HepG2 (cell line): ENCODE measurements at regions not wholly inside any gene's neighbourhood (a gene's known extent, or its start where the extent isn't known, plus 50 kb on each side); places are given as distances from the start of the nearest gene placed in this dataset.

Experiments
- SMC3 ChIP-seq: IDR thresholded peaks from 2 replicates; pipeline ENCODE4 v1.6.1; 2011; ENCODE audit warnings: low read length, improper control_type of control experiment
- TF ChIP-seq, protein P1 (sequence below): sonication (generic); formaldehyde crosslinking; IDR thresholded peaks from 2 replicates; pipeline ENCODE4 v1.4.0; 2020; ENCODE audit warnings: mild to moderate bottlenecking, missing genetic modification reagents
- TF ChIP-seq, protein P2 (sequence below), 2 experiments: fragments of 450-650 bp in 1 of 2; sonication (generic) in 1 of 2; formaldehyde crosslinking in 1 of 2; IDR thresholded peaks; 2 replicates each; pipeline versions ENCODE4 v1.6.1 to v1.8.0; 2016 to 2022; ENCODE audit warnings: antibody characterized with exemption in 1 of 2, mild to moderate bottlenecking in 1 of 2, missing genetic modification reagents in 1 of 2

DNA sequence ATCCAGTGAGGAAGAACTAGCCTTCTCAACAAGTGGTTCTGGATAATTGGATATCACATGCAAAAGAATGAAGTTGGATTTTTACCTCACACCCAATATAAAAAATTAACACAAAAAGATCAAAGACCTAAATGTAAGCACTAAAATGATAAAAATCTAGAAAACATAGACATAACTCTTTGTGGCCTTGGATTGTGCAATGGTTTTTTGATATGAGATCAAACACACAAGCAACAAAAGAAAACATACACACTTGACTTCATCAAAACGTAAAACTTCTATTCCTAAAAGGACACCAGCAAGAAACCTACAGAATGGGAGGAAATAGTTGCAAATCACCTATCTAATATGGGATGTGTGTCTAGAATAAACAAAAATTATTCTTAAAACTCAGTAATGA, 54.1 kb upstream of the NFE2L2 start:
- TF ChIP-seq, protein P1, sequence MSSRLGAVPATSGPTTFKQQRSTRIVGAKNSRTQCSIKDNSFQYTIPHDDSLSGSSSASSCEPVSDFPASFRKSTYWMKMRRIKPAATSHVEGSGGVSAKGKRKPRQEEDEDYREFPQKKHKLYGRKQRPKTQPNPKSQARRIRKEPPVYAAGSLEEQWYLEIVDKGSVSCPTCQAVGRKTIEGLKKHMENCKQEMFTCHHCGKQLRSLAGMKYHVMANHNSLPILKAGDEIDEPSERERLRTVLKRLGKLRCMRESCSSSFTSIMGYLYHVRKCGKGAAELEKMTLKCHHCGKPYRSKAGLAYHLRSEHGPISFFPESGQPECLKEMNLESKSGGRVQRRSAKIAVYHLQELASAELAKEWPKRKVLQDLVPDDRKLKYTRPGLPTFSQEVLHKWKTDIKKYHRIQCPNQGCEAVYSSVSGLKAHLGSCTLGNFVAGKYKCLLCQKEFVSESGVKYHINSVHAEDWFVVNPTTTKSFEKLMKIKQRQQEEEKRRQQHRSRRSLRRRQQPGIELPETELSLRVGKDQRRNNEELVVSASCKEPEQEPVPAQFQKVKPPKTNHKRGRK (CRISPR knock-in tag): no peak
- TF ChIP-seq, protein P2, sequence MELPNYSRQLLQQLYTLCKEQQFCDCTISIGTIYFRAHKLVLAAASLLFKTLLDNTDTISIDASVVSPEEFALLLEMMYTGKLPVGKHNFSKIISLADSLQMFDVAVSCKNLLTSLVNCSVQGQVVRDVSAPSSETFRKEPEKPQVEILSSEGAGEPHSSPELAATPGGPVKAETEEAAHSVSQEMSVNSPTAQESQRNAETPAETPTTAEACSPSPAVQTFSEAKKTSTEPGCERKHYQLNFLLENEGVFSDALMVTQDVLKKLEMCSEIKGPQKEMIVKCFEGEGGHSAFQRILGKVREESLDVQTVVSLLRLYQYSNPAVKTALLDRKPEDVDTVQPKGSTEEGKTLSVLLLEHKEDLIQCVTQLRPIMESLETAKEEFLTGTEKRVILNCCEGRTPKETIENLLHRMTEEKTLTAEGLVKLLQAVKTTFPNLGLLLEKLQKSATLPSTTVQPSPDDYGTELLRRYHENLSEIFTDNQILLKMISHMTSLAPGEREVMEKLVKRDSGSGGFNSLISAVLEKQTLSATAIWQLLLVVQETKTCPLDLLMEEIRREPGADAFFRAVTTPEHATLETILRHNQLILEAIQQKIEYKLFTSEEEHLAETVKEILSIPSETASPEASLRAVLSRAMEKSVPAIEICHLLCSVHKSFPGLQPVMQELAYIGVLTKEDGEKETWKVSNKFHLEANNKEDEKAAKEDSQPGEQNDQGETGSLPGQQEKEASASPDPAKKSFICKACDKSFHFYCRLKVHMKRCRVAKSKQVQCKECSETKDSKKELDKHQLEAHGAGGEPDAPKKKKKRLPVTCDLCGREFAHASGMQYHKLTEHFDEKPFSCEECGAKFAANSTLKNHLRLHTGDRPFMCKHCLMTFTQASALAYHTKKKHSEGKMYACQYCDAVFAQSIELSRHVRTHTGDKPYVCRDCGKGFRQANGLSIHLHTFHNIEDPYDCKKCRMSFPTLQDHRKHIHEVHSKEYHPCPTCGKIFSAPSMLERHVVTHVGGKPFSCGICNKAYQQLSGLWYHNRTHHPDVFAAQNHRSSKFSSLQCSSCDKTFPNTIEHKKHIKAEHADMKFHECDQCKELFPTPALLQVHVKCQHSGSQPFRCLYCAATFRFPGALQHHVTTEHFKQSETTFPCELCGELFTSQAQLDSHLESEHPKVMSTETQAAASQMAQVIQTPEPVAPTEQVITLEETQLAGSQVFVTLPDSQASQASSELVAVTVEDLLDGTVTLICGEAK (IDR thresholded peaks at IDR 0.05): no peak
- TF ChIP-seq, protein P2 (CRISPR knock-in tag; IDR thresholded peaks at IDR 0.05): no peak
- TF ChIP-seq SMC3: no peak
